PFSK-1 (cell line): ENCODE measurements at regions not wholly inside any gene's neighbourhood (a gene's known extent, or its start where the extent isn't known, plus 50 kb on each side); places are given as distances from the start of the nearest gene placed in this dataset.

ENCODE experiments used
- FOXP2 ChIP-seq: optimal IDR thresholded peaks from 2 replicates; pipeline ENCODE3; 2011; ENCODE audit warnings: borderline replicate concordance, control low read depth, inconsistent platforms; ENCODE audit not compliant: insufficient read depth; ENCODE audit errors: extremely low read length, extremely low read depth
- POLR2AphosphoS5 ChIP-seq: IDR thresholded peaks from 2 replicates; pipeline ENCODE4 v1.6.1; 2012; ENCODE audit warnings: low read depth, mild to moderate bottlenecking, control low read depth, low read length, moderate library complexity
- SIN3A ChIP-seq: IDR thresholded peaks from 2 replicates; pipeline ENCODE4 v1.6.1; 2012; ENCODE audit warnings: mild to moderate bottlenecking, low read length, moderate library complexity, borderline replicate concordance; ENCODE audit not compliant: insufficient read depth
- TAF1 ChIP-seq: IDR thresholded peaks from 2 replicates; pipeline ENCODE4 v1.6.1; 2012; ENCODE audit warnings: low read length, control low read depth, borderline replicate concordance; ENCODE audit not compliant: insufficient read depth
- TF ChIP-seq, protein P1 (sequence below), 2 experiments: IDR thresholded peaks; 2 replicates each; pipeline versions ENCODE4 v1.6.1 to v1.8.0; 2011 to 2012; ENCODE audit warnings: low read depth in 2 of 2, low read length in 2 of 2, control low read depth in 1 of 2, inconsistent platforms in 1 of 2, mild to moderate bottlenecking in 1 of 2, moderate library complexity in 1 of 2; ENCODE audit not compliant: insufficient read depth in 1 of 2

DNA sequence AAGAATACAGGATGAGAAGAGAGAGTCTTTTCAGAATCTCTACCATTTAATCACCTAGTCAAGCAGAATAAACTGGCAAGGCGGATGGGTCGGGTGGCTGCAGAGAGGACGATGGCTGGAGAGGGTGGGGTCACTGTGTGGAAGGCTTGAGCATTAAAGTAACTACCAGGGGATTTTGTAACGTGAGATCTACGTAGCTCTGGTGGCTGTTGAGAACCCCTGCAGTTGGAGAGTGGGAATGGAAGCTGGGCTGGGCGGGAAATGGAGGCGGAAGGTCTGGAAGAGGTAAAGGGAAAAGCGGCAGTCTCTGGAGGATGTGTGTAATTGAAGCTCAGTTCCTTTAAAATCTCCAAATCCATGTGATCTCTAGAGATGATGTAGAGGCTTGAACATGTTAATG, 135.0 kb downstream of the GATA3 start:
- TF ChIP-seq SIN3A (no peak), POLR2AphosphoS5 (no peak), TAF1 (no peak), FOXP2 (no peak)
- TF ChIP-seq, protein P1, sequence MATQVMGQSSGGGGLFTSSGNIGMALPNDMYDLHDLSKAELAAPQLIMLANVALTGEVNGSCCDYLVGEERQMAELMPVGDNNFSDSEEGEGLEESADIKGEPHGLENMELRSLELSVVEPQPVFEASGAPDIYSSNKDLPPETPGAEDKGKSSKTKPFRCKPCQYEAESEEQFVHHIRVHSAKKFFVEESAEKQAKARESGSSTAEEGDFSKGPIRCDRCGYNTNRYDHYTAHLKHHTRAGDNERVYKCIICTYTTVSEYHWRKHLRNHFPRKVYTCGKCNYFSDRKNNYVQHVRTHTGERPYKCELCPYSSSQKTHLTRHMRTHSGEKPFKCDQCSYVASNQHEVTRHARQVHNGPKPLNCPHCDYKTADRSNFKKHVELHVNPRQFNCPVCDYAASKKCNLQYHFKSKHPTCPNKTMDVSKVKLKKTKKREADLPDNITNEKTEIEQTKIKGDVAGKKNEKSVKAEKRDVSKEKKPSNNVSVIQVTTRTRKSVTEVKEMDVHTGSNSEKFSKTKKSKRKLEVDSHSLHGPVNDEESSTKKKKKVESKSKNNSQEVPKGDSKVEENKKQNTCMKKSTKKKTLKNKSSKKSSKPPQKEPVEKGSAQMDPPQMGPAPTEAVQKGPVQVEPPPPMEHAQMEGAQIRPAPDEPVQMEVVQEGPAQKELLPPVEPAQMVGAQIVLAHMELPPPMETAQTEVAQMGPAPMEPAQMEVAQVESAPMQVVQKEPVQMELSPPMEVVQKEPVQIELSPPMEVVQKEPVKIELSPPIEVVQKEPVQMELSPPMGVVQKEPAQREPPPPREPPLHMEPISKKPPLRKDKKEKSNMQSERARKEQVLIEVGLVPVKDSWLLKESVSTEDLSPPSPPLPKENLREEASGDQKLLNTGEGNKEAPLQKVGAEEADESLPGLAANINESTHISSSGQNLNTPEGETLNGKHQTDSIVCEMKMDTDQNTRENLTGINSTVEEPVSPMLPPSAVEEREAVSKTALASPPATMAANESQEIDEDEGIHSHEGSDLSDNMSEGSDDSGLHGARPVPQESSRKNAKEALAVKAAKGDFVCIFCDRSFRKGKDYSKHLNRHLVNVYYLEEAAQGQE (IDR thresholded peaks at IDR 0.05; ENCODE audit: insufficient read depth in 1 of 2, low read depth in 2 of 2, low read length in 2 of 2) = no peak

DNA sequence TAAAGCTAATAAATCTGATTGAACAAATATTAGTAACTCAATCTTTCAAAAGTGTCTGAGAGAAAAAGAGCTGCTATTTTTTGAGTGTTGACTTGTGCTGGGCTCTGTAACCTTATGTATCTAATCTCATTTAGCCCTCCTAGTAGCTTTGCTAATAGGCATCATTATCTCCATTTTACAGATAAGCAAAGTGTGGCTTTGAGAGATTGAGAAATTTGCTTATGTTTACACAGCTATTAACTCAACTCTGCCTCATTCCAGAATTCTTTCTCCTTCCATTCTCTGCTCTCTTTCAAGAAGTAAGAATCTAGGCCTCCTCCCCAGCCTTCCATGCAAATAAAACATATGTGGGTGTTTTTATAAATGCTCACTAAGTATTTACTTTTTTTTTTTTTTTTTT, 137.8 kb downstream of the GATA3 start:
- TF ChIP-seq FOXP2 (no peak), POLR2AphosphoS5 (no peak), SIN3A (no peak), TAF1 (no peak)
- TF ChIP-seq, protein P1 (IDR thresholded peaks at IDR 0.05; ENCODE audit: insufficient read depth in 1 of 2, low read depth in 2 of 2, low read length in 2 of 2) = no peak

DNA sequence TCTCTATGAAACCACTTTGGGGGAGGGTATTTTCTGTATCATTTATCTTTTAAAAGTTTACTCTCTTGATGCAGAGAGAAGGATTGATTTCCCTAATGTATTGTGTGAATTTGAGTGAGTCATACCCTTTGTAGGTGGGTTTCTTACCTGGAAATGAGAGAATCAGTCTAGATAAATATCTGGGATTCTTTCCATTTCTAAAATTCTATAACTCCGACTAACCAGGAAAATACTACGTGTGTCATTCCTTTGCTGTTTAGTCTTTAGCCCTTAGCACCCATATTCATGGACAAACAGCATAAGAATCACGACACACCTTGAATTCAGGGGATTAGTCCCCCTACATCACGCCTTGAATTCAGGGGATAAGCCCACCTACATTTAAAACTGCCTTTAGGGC, 139.1 kb downstream of the GATA3 start:
- TF ChIP-seq TAF1 = no peak
- TF ChIP-seq POLR2AphosphoS5 = no peak

DNA sequence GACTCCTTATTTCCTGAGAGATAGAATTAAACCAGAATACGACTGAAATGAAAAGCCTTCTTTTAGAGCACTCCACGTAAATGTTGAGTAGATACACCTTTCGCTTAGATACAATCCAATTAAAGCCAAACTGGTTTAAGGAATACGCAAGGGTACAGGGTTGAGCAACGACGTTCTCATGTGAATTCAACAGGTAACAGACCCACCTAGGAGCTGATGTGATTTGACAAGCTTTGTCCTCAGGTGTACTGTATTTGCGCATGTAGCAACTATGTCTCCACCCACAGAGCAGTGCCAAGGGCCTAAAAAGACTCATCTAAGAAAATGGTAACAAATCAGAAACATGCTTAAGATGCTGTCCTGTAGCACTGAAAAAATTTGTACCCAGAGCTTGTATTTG, 139.6 kb downstream of the GATA3 start:
- no peak for TF ChIP-seq FOXP2

DNA sequence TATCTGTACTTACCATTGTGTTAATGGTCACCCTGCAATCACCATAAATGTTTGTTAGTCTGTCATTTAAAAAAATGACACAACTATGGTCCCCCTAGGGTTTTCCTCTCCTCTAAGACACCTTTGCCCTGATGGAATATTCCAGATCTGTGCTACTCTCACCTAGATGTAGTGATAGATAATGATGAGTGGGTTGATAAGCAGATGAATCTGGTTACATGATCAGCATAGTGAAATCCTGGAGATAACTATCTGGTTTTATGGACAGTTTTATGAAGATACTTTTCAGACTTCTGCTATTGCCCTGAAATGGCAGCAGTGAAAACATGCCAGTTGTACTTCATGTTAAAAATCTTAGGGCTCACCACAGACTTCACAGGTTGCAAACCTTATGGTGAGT, 152.4 kb downstream of the GATA3 start:
- TF ChIP-seq, protein P1 (IDR thresholded peaks at IDR 0.05; ENCODE audit: insufficient read depth in 1 of 2, low read depth in 2 of 2, low read length in 2 of 2) = no peak
- no peak for TF ChIP-seq SIN3A
- TF ChIP-seq FOXP2 = no peak
- no peak for TF ChIP-seq TAF1
- no peak for TF ChIP-seq POLR2AphosphoS5

DNA sequence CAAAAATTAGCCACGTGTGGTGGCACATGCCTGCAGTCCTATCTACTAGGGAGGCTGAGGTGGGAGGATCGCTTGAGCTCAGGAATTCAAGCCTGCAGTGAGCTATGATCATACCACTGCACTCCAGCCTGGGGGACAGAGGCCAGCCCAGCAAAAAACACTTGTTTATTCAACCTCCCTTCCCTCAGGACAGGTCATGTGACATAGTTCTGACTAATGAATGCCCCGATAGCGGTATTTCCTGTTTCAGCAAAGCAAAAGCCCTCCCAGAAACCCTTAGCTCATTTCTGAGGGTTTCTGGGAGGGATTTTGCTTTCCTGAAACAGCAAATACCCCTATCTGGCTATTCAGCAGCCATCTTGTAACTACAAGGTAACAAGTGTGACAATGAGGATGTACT, 157.1 kb downstream of the GATA3 start:
- no peak for TF ChIP-seq TAF1
- TF ChIP-seq SIN3A = no peak
- no peak for TF ChIP-seq POLR2AphosphoS5
- no peak for TF ChIP-seq FOXP2
- TF ChIP-seq, protein P1 (IDR thresholded peaks at IDR 0.05; ENCODE audit: insufficient read depth in 1 of 2, low read depth in 2 of 2, low read length in 2 of 2) = no peak
